HL-60 (cell line): ENCODE measurements at regions not wholly inside any gene's neighbourhood (a gene's known extent, or its start where the extent isn't known, plus 50 kb on each side); places are given as distances from the start of the nearest gene placed in this dataset.
A peak's percentile ranks its signal among the peaks of the same experiment; 100 is the strongest.
"Not testable (repeated sequence)": the region's sequence is repeated elsewhere in the genome, so short reads cannot be mapped to it uniquely, and the experiment has no call there.

Experiments
- DNase-seq, 2 experiments: peaks; one replicate each; pipeline ENCODE4 v3.0.0-alpha.2; 2010 to 2020; ENCODE audit warnings: low read depth in 1 of 2, low spot score in 1 of 2
- H3K27ac ChIP-seq: fragments of 250-450 bp; sonication (Bioruptor Pico); replicated peaks from 2 replicates; pipeline ENCODE4 v1.5.1; 2020; ENCODE audit warnings: mild to moderate bottlenecking, moderate library complexity
- H3K27me3 ChIP-seq: fragments of 250-450 bp; sonication (Bioruptor Pico); 2 replicates; pipeline ENCODE4 v1.5.1; 2021; ENCODE audit warnings: mild to moderate bottlenecking, moderate library complexity; ENCODE audit not compliant: insufficient read depth, poor library complexity, severe bottlenecking
- H3K4me3 ChIP-seq: replicated peaks from 2 replicates; pipeline ENCODE4 v1.5.1; 2011; ENCODE audit warnings: mild to moderate bottlenecking, control low read depth, low read length; ENCODE audit not compliant: insufficient read depth
- CTCF ChIP-seq: IDR thresholded peaks from one replicate; pipeline ENCODE4 v1.5.1; 2011; ENCODE audit warnings: low read length, control low read depth, inconsistent platforms; ENCODE audit not compliant: insufficient read depth
- GABPA ChIP-seq: IDR thresholded peaks from 2 replicates; pipeline ENCODE4 v1.6.1; 2012; ENCODE audit warnings: low read depth
- POLR2AphosphoS5 ChIP-seq: IDR thresholded peaks from 2 replicates; pipeline ENCODE4 v1.6.1; 2012; ENCODE audit warnings: low read depth
- REST ChIP-seq: IDR thresholded peaks from 2 replicates; pipeline ENCODE4 v1.6.1; 2012; ENCODE audit warnings: low read depth; ENCODE audit not compliant: insufficient replicate concordance
- SPI1 ChIP-seq: IDR thresholded peaks from 2 replicates; pipeline ENCODE4 v1.6.1; 2012; ENCODE audit warnings: low read depth, mild to moderate bottlenecking, borderline replicate concordance

- DNase-seq = no peak
- no peak overlapping the region for H3K4me3 ChIP-seq
- no peak for TF ChIP-seq SPI1
- no peak for TF ChIP-seq POLR2AphosphoS5
- TF ChIP-seq GABPA = no peak
- TF ChIP-seq CTCF = no peak
- TF ChIP-seq REST = no peak
- H3K27ac ChIP-seq = no peak overlapping the region
- no peaks in the 10 kb centered on the region for H3K27me3 ChIP-seq
Observed at GRCh38 chr11:121374286-121374985, 77.7 kb upstream of the SORL1 start.

DNA sequence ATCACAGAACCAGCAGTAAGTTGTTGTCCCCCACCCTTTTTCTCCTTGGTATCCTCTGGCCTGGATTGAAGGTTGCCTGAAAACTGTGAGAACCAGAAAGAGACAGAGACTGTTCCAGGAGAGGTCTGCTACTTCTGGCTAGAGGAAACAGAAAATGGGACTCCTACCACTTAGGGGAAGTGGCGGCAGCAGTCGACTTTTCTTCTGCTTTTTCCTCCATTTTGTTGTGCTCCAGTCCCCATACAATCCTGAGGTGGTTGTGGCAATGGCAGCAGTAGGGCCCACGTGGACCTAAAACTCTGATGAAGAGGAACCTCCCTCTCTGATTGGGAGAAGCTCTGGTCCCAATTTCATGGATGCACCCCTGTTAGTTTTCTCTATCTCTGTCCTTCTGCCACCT, 76.0 kb upstream of the SORL1 start:
- TF ChIP-seq SPI1 (peak; percentile 82), POLR2AphosphoS5 (no peak)
- Histone ChIP-seq H3K4me3 (no peak overlapping the region), H3K27ac (peak overlapping the region; percentile 67), H3K27me3 (no peaks in the 10 kb centered on the region)
- DNase-seq = peak in 1 of 2 experiments; percentile 68

GRCh38 chr11:121379145-121379810, 72.8 kb upstream of the SORL1 start:
- not testable (repeated sequence) for H3K27me3 ChIP-seq, DNase-seq, H3K4me3 ChIP-seq, H3K27ac ChIP-seq

GRCh38 chr11:121383716-121384115, 68.4 kb upstream of the SORL1 start:
- no peaks in the 10 kb centered on the region for H3K27me3 ChIP-seq
- no peak overlapping the region for H3K27ac ChIP-seq
- H3K4me3 ChIP-seq = no peak overlapping the region
- TF ChIP-seq POLR2AphosphoS5 = no peak
- TF ChIP-seq GABPA = no peak
- no peak for TF ChIP-seq REST
- TF ChIP-seq CTCF = no peak
- TF ChIP-seq SPI1 = no peak
- no peak for DNase-seq
